ENCODE measurements at regions not wholly inside any gene's neighbourhood (a gene's known extent, or its start where the extent isn't known, plus 50 kb on each side); places are given as distances from the start of the nearest gene placed in this dataset.

- ChIA-PET CTCF (interaction anchor here (0.6 to 4.7 kb wide), 17 partner anchors 8 to 468 kb away, joined by 3 to 25 read pairs (median 4); no protein-coding TSS in a partner anchor), POLR2A (no interaction called here)
- Mint-ChIP-seq H3K4me3 (no peak overlapping the region), H3K27me3 (peaks cover 5% of the 10 kb centered on the region), H3K36me3 (ENCODE audit: low read depth) (no peaks in the 10 kb centered on the region), H3K27ac (no peak overlapping the region), H3K4me1 (ENCODE audit: low read depth) (no peaks in the 10 kb centered on the region), H3K9me3 (no peaks in the 10 kb centered on the region)
- peak; percentile 71 for TF ChIP-seq CTCF (IDR thresholded peaks at IDR 0.05)
- intact Hi-C loops (cut with micrococcal nuclease): loop anchor here (10.0 kb wide), 1 partner anchor 478 kb away; no protein-coding TSS in a partner anchor
- peak; percentile 53 for DNase-seq
- ATAC-seq: peak; percentile 60
Measured at GRCh38 chr2:106572541-106573450, 85.6 kb downstream of the CD8B2 start.

- peaks cover 13% of the 10 kb centered on the region for H3K27me3 Mint-ChIP-seq
Measured at GRCh38 chr2:106573773-106574172, 86.6 kb downstream of the CD8B2 start.

GRCh38 chr2:106575955-106576354 is 88.8 kb downstream of the CD8B2 start:
- Mint-ChIP-seq H3K27me3 (peaks cover 19% of the 10 kb centered on the region), H3K4me1 (ENCODE audit: low read depth) (no peaks in the 10 kb centered on the region), H3K4me3 (no peak overlapping the region), H3K27ac (no peak overlapping the region), H3K9me3 (no peaks in the 10 kb centered on the region), H3K36me3 (ENCODE audit: low read depth) (no peaks in the 10 kb centered on the region)
- no peak for DNase-seq
- TF ChIP-seq CTCF (IDR thresholded peaks at IDR 0.05): no peak
- no peak for ATAC-seq
- ChIA-PET POLR2A (no interaction called here), CTCF (interaction anchor here (1.0 kb wide), 1 partner anchor 114 kb away, joined by 3 read pairs; no protein-coding TSS in a partner anchor)
- intact Hi-C loops (cut with micrococcal nuclease): loop anchor here (10.0 kb wide), 1 partner anchor 481 kb away; no protein-coding TSS in a partner anchor

More at GRCh38 chr2:106573773-106574172, 86.6 kb downstream of the CD8B2 start:
- Mint-ChIP-seq H3K27ac (no peak overlapping the region), H3K4me3 (no peak overlapping the region), H3K9me3 (no peaks in the 10 kb centered on the region), H3K36me3 (ENCODE audit: low read depth) (no peaks in the 10 kb centered on the region), H3K4me1 (ENCODE audit: low read depth) (no peaks in the 10 kb centered on the region)
- intact Hi-C loops (cut with micrococcal nuclease): loop anchor here (10.0 kb wide), 1 partner anchor 479 kb away; no protein-coding TSS in a partner anchor
- no peak for ATAC-seq
- ChIA-PET CTCF (interaction anchor here (0.8 to 4.7 kb wide), 8 partner anchors 9 to 469 kb away, joined by 3 to 25 read pairs (median 4); no protein-coding TSS in a partner anchor), POLR2A (no interaction called here)
- TF ChIP-seq CTCF (IDR thresholded peaks at IDR 0.05): no peak
- DNase-seq: no peak

GRCh38 chr2:106577255-106577651 is 90.1 kb downstream of the CD8B2 start:
- Mint-ChIP-seq H3K9me3 (no peaks in the 10 kb centered on the region), H3K27me3 (peaks cover 31% of the 10 kb centered on the region), H3K4me3 (no peak overlapping the region), H3K27ac (no peak overlapping the region), H3K4me1 (ENCODE audit: low read depth) (peaks cover 7% of the 10 kb centered on the region), H3K36me3 (ENCODE audit: low read depth) (no peaks in the 10 kb centered on the region)
- POLR2A ChIA-PET: no interaction called here
- ATAC-seq (no peak), DNase-seq (no peak)
- intact Hi-C loops (cut with micrococcal nuclease): loop anchor here (10.0 kb wide), 1 partner anchor 482 kb away; no protein-coding TSS in a partner anchor
- no peak for TF ChIP-seq CTCF (IDR thresholded peaks at IDR 0.05)
- CTCF ChIA-PET: interaction anchor here (1.2 kb wide), 1 partner anchor 15 kb away, joined by 4 read pairs; no protein-coding TSS in a partner anchor
